ENCODE measurements at regions not wholly inside any gene's neighbourhood (a gene's known extent, or its start where the extent isn't known, plus 50 kb on each side); places are given as distances from the start of the nearest gene placed in this dataset.

- no peak overlapping the region for H3K4me3 ChIP-seq (replicated peaks in 1 of 3; ENCODE audit: insufficient read depth in 1 of 3, low read depth in 1 of 3, low read length in 3 of 3)
- no peaks in the 10 kb centered on the region for H3K79me2 ChIP-seq (ENCODE audit: control insufficient read depth, insufficient read depth, low read length)
- intact Hi-C loops (cut with micrococcal nuclease), result no loop called here
- BruUV-seq (replicated peaks), result no TSS peak
- H3K9me3 ChIP-seq (replicated peaks; ENCODE audit: control insufficient read depth, insufficient read depth, low read length), result no peaks in the 10 kb centered on the region
- no peak for TF ChIP-seq MAX (IDR thresholded peaks at IDR 0.05; ENCODE audit: insufficient read depth, insufficient read length)
- no peak for TF ChIP-seq GATA2 (IDR thresholded peaks at IDR 0.05; ENCODE audit: insufficient read depth, insufficient read length, low read depth, low read length)
- no peak for TF ChIP-seq JUN (IDR thresholded peaks at IDR 0.05; ENCODE audit: borderline replicate concordance, insufficient read depth, insufficient read length, low read depth)
- no peak for TF ChIP-seq POLR2AphosphoS5 (IDR thresholded peaks at IDR 0.05; ENCODE audit: insufficient read depth, low read depth, low read length)
- TF ChIP-seq FOS (IDR thresholded peaks at IDR 0.05; ENCODE audit: borderline replicate concordance, insufficient read depth, low read length), result no peak
- no peak for TF ChIP-seq EZH2 (IDR thresholded peaks at IDR 0.05; ENCODE audit: borderline replicate concordance, low read depth, low read length, severe bottlenecking)
- TF ChIP-seq CTCF (IDR thresholded peaks at IDR 0.05; ENCODE audit: extremely low read depth in 1 of 2, insufficient read depth in 1 of 2, low read depth in 1 of 2, low read length in 2 of 2), result no peak
- no peak for TF ChIP-seq MYC (IDR thresholded peaks at IDR 0.05; ENCODE audit: low read depth, low read length)
- no peak for TF ChIP-seq POLR2A (IDR thresholded peaks at IDR 0.05; ENCODE audit: low read depth, low read length)
- H4K20me1 ChIP-seq (replicated peaks; ENCODE audit: control insufficient read depth, extremely low read depth, insufficient read depth, low read length), result no peaks in the 10 kb centered on the region
- FAIRE-seq, result no peak
- dilution Hi-C loops (cut with MboI; ENCODE audit: extremely low pct_ligation_motif_present, low sequenced_read_pairs), result no loop called here
- H2AFZ ChIP-seq (ENCODE audit: low read depth, low read length), result no peak overlapping the region
- H3K27me3 ChIP-seq (ENCODE audit: control insufficient read depth in 2 of 2, insufficient read depth in 2 of 2, low read length in 2 of 2), result no peaks in the 10 kb centered on the region
- no peaks in the 10 kb centered on the region for H3K4me1 ChIP-seq (ENCODE audit: control insufficient read depth, extremely low read depth, insufficient read depth, low read length)
- H3K27ac ChIP-seq (ENCODE audit: insufficient read depth, low read depth, low read length), result no peak overlapping the region
- CTCF ChIA-PET, result no interaction called here
- POLR2A ChIA-PET, result no interaction called here
- no peak overlapping the region for H3K9ac ChIP-seq (replicated peaks; ENCODE audit: extremely low read depth, insufficient read depth, low read length)
- H3K4me2 ChIP-seq (ENCODE audit: insufficient read depth, low read length), result no peak overlapping the region
- no peak for DNase-seq (ENCODE audit: low read depth, low spot score)
- no peaks in the 10 kb centered on the region for H3K36me3 ChIP-seq (ENCODE audit: control insufficient read depth in 2 of 2, extremely low read depth in 1 of 2, insufficient read depth in 2 of 2, low read length in 2 of 2)
- no peaks in the 10 kb centered on the region for H3K9me1 ChIP-seq (replicated peaks; ENCODE audit: control insufficient read depth, extremely low read depth, insufficient read depth, low read length)
Measured at GRCh38 chr18:42548493-42548892, 567.0 kb downstream of the RIT2 start.

Measured in endothelial cell of umbilical vein (primary cell).